GM21723 (cell line): ENCODE measurements at regions not wholly inside any gene's neighbourhood (a gene's known extent, or its start where the extent isn't known, plus 50 kb on each side); places are given as distances from the start of the nearest gene placed in this dataset.

Experiments used
- ATAC-seq: cut with Tn5 transposase; IDR thresholded peaks from one replicate; pipeline ENCODE4 v1.9.1; 2021; ENCODE audit warnings: mild to moderate bottlenecking, moderate library complexity; ENCODE audit not compliant: unreplicated experiment

DNA sequence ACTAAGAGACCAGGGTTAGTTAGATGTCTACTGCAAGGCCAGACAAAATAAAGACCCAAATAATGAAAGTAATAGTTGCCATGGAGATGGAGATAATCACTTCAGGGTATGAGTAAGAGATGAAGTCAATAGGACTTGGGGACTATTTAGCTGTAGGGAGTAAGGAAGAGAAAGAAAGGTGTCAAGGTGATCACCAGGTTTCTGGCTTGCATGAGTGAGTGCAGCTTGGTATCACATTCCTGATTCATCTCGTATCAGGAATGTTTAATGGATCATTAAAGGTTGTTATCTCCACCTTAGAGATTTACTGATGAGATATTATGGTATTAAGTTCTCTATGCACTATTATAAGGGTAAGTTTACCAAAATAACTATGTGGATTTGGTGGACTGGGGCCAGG, 357.4 kb upstream of the ATP11B start:
- ATAC-seq, result no peak

- ATAC-seq, result no peak
Measured at GRCh38 chr3:182436547-182436946, 356.8 kb upstream of the ATP11B start.

GRCh38 chr3:182438398-182438797, 354.9 kb upstream of the ATP11B start:
- ATAC-seq, result no peak

DNA sequence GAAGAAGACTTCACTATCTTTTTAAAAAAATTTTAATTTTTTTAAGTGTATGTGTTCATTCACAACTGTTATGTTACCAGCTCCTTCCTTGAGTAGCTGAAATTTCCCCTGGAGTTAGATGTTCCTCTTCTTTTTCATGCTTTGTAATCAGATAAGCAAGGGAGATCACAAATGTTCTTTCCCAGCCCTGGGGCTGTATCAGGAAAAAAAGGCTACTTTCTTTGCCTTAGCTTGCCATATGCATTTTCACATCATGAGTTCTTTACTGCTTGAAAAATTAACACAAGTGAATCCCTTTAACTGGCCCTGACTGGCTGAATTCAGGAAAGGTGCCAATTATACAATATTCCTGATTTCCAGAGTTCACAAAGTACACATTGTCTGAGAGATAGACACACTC, 353.2 kb upstream of the ATP11B start:
- no peak for ATAC-seq

DNA sequence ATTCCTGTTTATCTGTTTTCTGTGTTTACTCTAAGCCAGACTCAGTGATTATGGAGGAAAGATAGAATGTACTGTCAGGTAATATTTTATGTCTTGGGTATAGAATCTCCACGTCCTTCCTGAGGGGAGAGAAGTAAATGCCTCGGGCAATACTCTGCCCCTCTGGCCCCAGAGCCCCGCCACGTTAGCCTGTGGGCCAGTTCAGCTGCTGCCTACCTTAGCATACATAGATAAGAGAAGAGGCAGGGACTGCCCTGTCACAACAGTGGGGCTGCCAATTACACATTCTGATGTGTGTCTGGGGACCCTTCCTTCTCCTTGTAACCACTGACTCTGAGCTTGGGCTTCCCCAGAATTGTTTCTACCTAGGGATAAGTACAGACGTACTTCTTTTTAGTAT, 347.7 kb upstream of the ATP11B start:
- ATAC-seq, result no peak

- no peak for ATAC-seq
Measured at GRCh38 chr3:182450942-182451787, 342.1 kb upstream of the ATP11B start.

- ATAC-seq, result no peak
Measured at GRCh38 chr3:182451871-182452270, 341.4 kb upstream of the ATP11B start.

GRCh38 chr3:182455011-182455410, 338.3 kb upstream of the ATP11B start:
- ATAC-seq, result no peak

GRCh38 chr3:182460303-182460702, 333.0 kb upstream of the ATP11B start:
- no peak for ATAC-seq

- ATAC-seq, result no peak
Measured at GRCh38 chr3:182462152-182462551, 331.2 kb upstream of the ATP11B start.

GRCh38 chr3:182464513-182465145, 328.7 kb upstream of the ATP11B start:
- no peak for ATAC-seq

DNA sequence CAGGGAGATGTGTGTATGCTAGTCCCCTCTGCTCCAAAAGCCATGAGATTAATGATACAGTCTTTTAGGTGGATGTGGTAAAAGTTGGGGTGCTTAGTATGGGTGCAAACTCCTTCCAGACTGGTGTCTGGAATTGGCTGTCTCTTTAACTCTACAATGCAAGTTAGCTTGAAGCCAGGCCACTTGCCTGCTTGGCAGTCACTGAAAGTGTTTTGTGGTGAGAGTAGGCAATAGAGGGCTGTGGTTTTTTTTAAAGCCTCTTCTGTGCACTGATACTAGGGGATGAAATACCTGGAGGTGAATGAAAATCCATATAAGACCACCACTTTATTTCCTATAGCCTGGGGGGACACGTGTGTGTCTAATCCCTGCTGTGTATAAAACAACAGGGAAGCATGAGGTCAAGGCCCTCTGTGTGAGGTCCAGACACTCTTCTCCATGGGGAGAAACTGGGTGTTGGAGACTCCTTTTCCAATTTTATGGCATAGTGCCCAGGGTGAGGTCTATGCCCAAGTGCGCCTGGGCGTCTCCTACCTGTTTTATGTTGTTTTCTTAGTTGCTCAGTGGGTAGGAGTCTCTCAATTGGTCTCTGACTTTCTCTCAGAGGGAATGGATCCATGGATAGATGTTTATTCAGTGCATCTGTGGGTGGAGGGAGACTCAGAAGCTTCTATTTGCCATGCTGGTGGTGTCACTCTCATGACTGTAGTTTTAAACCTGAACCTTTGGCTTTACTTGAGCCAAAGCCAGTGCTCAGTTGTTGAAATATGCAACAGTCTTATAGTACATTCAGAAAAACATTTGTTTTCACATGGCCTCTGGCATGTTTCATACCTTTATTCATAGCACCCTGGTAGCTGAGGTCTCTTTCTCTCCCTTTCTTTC, 327.8 kb upstream of the ATP11B start:
- no peak for ATAC-seq

GRCh38 chr3:182469086-182469485, 324.2 kb upstream of the ATP11B start:
- no peak for ATAC-seq

DNA sequence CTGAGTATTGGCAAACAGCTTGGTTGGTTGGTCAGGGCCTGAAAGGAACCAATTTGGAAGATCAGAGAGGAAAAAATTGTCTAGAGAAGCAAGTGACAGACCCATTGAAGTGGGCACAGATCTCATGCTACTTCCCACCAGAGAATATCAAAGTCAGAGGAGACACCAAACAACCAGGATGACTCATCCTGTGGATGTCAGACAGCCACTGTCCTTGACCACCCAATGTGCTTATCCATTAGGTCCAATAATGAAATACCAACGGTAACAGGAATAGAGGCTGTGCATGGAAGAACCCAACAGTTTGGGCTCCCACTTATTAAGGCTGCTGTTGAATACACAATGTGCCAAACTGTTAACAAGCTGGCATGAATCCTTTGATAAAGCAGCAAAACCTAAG, 323.1 kb upstream of the ATP11B start:
- no peak for ATAC-seq

- no peak for ATAC-seq
Measured at GRCh38 chr3:182473191-182473710, 320.1 kb upstream of the ATP11B start.

GRCh38 chr3:182478369-182478768, 314.9 kb upstream of the ATP11B start:
- ATAC-seq, result no peak

DNA sequence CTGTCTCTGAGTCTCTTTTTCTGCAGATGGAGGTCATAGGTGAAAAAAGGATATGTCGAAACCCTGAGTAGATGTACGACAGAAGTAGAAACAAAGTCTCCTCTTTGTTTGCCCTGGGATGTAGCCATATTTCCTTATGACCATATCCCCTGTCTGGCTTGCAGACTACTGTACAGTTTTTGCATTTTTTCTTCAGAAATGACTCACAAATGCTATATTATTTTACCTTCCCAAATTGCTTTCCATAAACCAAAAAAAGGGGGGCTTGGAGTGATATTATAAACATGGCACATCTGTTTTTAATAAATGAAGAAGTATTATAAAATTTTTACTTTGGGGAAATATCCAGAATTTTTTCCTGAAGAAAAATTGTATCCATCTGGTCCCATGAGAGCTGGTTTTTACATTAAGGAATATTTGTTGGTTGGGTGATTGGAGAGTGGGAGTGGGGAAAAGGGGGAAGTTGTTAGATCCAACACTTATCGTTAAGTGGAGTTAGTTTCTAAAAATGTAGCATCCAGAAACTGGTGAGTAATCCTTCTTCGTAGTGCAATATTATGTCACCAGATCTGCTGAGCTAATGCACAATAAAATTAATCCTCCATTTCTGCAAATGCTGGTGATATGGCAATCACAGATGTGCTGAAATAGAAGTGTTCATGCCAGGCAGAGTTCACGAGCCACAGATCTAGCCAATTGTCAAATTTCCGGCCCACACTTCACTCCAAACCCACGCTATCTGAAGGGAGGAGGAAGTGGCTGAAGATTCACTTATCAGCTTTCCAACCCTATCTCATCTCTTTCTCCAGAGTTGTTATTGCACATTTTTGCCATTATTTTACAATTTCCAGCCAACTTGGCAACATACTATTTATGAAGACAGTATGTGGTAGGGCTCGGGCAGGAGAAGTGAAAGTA, 313.6 kb upstream of the ATP11B start:
- no peak for ATAC-seq

GRCh38 chr3:182482705-182483104, 310.6 kb upstream of the ATP11B start:
- no peak for ATAC-seq

DNA sequence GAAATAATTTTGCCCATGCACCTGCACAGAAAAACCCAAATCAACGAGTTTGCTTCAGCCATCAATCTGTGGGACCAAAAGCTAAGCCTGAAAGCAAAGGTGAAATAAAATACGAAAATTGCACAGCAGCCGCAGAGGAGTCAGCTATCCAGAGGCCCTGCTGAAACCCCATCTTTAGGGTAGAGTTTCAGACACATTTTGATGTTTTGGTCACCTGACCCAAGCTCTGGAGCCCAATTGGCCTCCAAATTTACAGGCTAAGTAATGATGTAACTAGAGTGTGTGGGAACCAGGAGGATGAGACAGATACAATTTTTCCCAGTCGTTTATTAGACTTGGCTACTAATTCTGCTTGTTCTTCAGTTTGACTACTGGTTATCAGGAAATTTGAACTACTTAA, 308.6 kb upstream of the ATP11B start:
- ATAC-seq, result no peak

GRCh38 chr3:182485301-182485700, 308.0 kb upstream of the ATP11B start:
- no peak for ATAC-seq
